DMS53 treated with DMSO at 0.1 percent for 48 hours (cell line): ENCODE measurements at regions not wholly inside any gene's neighbourhood (a gene's known extent, or its start where the extent isn't known, plus 50 kb on each side); places are given as distances from the start of the nearest gene placed in this dataset.
A peak's percentile ranks its signal among the peaks of the same experiment; 100 is the strongest.

Experiments used
- DNase-seq: peaks from one replicate; lab custom pipeline; 2025; ENCODE audit not compliant: unreplicated experiment; lab: John Stamatoyannopoulos, UW

- DNase-seq: no peak
Measured at GRCh38 chr6:105774247-105774646, 311.9 kb upstream of the PRDM1 start.

GRCh38 chr6:105771313-105771970 is 314.7 kb upstream of the PRDM1 start:
- DNase-seq: no peak

GRCh38 chr6:105769987-105770386 is 316.1 kb upstream of the PRDM1 start:
- DNase-seq: no peak

GRCh38 chr6:105769197-105769596 is 316.9 kb upstream of the PRDM1 start:
- no peak for DNase-seq

GRCh38 chr6:105767541-105767940 is 318.6 kb upstream of the PRDM1 start:
- no peak for DNase-seq

GRCh38 chr6:105765239-105765638 is 320.9 kb upstream of the PRDM1 start:
- DNase-seq: no peak

GRCh38 chr6:105764315-105764714 is 321.8 kb upstream of the PRDM1 start:
- no peak for DNase-seq

- no peak for DNase-seq
Measured at GRCh38 chr6:105763866-105764265, 322.3 kb upstream of the PRDM1 start.

- DNase-seq: no peak
Measured at GRCh38 chr6:105760746-105761145, 325.4 kb upstream of the PRDM1 start.

- DNase-seq: peak; percentile 68
Measured at GRCh38 chr6:105759946-105760345, 326.2 kb upstream of the PRDM1 start.

- peak; percentile 39 for DNase-seq
Measured at GRCh38 chr6:105759015-105759414, 327.1 kb upstream of the PRDM1 start.

GRCh38 chr6:105757512-105758200 is 328.5 kb upstream of the PRDM1 start:
- peak; percentile 82 for DNase-seq

GRCh38 chr6:105755885-105756284 is 330.3 kb upstream of the PRDM1 start:
- no peak for DNase-seq

GRCh38 chr6:105753620-105754211 is 332.4 kb upstream of the PRDM1 start:
- DNase-seq: no peak

- DNase-seq: no peak
Measured at GRCh38 chr6:105753207-105753606, 332.9 kb upstream of the PRDM1 start.

- DNase-seq: no peak
Measured at GRCh38 chr6:105750089-105750488, 336.0 kb upstream of the PRDM1 start.

GRCh38 chr6:105748737-105749161 is 337.4 kb upstream of the PRDM1 start:
- peak; percentile 63 for DNase-seq

GRCh38 chr6:105747823-105748405 is 338.2 kb upstream of the PRDM1 start:
- DNase-seq: no peak

GRCh38 chr6:105746509-105746908 is 339.6 kb upstream of the PRDM1 start:
- no peak for DNase-seq

- DNase-seq: no peak
Measured at GRCh38 chr6:105746130-105746505, 340.0 kb upstream of the PRDM1 start.

- DNase-seq: no peak
Measured at GRCh38 chr6:105745464-105746129, 340.5 kb upstream of the PRDM1 start.
